ENCODE measurements at regions not wholly inside any gene's neighbourhood (a gene's known extent, or its start where the extent isn't known, plus 50 kb on each side); places are given as distances from the start of the nearest gene placed in this dataset.

DNA sequence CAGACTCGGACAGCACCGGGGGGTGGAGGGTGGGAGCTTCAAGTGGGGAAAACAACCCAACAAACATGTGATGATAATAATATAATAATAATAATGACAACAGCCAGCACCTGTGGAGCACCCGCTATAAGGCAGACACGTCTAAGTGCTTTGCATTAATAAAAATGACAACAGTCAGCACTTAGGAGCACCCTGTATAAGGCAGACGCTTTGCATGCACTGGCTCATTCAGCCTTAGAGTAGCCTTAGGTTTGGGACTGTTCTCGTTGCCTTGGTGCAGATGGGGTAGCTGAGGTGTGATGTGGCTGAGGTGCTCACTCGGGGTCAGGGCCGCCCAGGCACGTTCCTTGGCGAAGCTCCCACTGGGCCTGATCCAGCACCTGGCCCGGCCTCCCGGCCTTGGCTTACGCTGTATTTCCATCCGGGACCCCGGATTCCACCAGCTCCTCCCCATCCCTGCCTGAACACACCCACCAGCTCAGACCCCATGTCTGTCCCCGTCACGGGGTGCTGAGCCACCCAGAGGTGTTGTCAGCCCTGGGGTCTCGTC, 144.0 kb upstream of the CIBAR2 start:
- no peak for DNase-seq (ENCODE audit: low spot score)

DNA sequence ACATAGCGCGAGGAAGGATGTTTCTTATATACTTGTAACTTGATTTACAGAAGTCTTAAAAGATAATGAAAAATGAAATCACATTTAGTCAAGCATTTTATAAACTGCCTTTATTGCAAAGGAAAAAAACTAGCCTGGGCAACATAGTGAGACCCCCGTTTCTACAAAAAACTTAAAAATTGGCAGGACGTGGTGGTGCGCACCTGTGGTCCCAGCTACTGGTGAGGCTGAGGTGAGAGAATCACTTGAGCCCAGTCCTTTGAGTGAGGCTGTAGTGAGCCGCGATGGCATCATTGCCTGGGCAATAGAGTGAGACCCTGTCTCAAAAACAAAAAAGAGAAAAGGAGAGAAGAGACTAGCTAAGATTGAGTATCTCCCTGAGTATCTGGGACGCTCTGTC, 145.2 kb upstream of the CIBAR2 start:
- DNase-seq (ENCODE audit: low spot score): no peak

DNA sequence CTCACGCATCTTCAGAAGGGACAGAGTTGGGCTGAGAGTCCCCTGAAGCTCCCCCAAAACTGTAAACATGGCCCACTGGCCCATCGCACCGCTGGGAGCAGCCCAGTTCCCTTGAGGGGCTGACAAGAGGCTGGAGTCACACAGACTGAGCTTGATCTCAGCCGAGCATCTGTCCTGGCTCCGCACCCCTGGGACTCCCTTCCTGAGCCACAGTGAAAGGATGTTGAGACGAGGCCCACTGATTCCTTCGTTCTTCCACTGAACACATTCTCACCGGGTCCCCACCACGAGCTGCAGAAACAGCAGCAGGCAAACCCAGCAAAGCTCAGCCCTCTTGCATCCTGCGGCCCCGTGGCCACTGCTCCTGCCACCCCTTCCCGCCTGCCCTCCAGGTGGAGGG, 145.9 kb upstream of the CIBAR2 start:
- DNase-seq (ENCODE audit: low spot score): peak; percentile 80

DNA sequence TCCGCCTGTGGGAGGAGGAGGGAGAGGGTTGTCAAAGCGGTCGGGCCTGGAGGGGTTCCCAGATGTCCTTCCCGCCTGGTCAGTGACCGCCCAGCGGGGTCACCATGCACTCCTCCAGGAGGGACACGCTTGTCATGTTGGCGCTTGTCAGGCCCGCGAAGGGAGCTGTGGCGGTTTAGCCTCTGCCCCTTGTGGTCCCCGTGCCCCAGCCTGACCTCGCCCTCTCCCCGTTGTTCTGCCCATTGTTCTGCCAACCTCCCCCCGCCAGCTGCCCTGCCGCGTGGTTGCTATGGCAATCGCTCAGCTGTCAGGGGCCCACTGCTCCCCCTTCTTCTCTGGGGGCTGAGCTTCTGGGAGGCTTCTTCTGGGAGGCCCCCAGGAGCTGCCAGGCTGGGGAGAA, 146.4 kb upstream of the CIBAR2 start:
- DNase-seq (ENCODE audit: low spot score): no peak

DNA sequence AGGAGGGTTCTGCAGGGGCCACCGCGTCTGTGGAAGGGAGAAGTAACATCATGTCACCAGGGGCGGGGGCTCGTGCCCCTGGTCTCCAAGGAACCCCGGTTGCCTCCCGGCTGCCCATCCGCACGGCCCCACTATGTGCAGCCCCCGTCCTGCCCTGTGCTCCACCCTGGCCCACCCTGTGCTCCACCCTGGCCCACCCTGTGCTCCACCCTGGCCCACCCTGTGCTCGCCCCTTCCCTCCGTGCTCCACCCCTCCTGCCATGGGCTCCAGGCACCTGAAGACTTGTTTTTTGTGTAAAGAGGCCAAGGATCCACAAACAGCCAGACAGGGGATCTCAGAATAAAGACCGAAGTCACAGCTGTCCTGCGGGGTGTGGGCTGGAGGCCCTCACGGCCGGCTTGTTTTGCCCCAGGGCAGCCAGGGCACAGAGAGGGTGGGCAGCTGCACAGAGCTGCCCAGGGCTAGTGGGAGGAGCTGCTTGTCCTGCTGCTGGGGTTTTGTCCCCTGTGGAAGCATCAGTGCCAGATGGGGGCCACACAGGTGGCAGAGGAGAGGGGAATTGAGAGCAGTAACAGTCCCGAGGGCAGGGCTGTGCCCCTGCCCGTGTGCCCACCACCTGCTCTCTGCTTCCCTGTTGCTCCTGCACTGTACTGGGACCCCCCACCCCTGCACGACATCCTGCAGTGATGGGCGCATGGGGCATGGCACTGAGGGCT, 147.0 kb upstream of the CIBAR2 start:
- no peak for DNase-seq (ENCODE audit: low spot score)

DNA sequence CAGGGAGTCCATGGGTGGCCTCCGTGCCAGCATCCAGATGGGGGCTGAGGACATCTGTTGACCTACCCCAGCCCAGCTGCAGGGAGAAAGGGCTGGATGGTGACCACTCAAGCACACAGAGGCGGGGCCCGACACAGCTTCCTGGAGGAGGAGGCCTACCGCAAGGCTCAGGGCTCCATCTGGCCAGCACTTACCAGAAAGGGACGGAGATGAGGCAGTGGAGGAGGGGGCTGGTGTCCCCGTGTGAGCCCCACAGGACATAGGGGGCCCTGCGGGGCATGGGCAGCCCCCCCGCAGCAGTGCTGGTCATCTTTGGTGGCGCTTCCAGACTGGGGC, 147.5 kb upstream of the CIBAR2 start:
- DNase-seq (ENCODE audit: low spot score): no peak

DNA sequence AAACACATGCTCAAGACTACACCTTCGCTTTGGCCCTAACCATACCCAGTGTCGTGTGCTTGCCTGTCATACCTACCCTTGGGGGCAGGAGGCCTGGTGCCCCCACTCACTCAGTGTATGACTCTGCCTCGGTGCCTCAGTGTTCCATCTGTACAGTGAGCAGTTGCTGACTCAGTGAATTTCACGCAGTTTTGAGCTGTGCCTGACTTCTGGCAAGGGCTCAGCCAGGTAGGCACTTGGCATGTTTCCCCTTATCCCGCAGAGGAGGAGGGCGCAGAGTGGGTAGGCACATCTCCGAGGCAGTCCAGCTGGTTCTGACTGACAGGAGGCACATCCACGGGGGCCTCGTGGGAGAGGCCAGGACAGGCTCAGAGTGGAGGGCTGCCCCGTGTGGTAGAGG, 148.9 kb upstream of the CIBAR2 start:
- no peak for DNase-seq (ENCODE audit: low spot score)

DNA sequence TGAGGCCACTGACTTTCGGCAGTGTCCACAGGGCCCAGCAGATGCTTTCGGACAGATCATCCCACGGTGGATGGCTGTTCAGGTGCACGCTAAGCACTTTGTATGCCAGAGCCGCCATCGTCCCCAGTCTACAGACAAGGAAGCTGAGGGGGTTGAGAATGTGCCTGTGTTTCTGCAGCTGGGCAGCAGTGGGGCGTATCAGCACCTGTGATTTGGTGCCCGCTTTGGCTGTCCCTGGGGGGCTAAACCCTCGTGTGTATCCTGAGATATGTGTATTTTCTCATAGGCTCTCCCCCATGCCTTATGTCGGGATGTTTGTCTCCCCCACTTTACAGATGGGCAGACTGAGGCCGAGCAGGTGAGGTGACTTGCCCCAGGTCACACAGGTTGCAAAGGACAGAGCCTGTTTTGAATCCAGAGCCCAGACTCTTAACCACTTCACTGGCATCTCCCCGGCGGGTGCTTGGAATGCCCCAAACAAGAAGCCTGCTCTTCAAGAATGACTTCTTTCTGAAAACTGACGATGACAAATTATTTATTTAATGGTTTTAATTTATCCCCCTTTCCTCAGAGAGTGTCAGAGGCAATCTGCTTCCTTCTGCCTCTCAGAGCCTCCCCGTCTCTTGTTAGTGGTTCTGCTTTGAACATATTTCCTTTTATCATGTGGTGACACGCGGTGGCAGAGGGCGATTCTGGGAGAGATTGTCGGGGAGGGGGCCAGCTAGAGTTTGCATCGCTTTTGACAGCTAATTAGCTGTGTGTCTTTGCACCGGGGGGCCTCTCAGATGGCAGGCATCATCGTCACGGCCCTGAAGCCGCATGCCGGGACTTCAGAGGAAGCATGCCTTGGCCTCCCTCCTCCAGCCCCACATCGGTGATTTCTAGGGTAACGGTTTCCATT, 149.6 kb upstream of the CIBAR2 start:
- no peak for DNase-seq (ENCODE audit: low spot score)

DNA sequence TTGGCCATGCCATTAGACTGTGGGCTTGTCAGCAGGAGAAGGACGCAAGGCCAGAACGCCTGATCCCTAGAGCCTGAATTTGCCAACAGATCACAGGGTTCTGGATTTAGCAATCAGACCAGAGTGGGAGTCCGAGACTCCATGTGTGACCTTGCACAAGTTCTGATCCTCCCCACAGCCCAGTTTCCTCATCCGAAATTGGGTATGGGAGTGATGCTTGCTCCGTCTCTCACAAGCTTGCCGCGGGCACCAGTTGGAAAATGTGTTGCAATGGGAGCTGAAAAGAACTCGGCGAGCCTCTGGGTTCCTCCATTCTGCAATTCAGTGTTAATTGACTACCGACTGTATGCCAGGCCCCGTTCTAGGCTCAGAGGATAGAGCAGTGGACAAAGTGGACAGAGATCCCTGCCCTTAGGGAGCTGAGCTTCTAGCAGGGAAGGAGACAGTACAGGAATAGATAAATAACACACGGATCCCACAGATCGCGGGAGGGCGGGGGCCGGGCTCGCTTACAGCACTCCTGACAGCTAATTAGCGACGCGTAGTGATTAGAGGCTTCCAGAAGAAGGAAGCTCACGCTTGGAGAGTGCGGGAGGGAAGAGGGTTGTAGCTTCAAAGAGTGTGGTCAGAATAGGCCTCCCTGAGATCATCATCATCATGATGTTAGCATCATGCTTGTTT, 150.4 kb upstream of the CIBAR2 start:
- no peak for DNase-seq (ENCODE audit: low spot score)

DNA sequence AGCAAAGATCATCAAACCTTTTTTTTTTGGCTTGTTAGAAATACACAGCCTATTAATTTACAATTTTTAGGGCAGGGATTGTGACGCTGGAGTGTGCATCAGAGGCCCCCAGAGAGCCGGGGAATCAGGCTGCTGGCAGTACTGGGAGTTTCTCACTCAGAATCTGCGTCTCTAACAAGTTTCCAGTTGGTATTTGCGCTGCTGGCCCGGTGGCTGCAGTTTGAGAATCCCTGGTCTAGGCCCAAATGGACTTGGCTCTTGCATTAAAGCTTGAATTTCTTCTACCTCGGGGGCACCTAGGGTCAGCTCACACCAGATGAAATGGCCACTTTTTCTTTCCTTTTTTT, 150.9 kb upstream of the CIBAR2 start:
- DNase-seq (ENCODE audit: low spot score): no peak

DNA sequence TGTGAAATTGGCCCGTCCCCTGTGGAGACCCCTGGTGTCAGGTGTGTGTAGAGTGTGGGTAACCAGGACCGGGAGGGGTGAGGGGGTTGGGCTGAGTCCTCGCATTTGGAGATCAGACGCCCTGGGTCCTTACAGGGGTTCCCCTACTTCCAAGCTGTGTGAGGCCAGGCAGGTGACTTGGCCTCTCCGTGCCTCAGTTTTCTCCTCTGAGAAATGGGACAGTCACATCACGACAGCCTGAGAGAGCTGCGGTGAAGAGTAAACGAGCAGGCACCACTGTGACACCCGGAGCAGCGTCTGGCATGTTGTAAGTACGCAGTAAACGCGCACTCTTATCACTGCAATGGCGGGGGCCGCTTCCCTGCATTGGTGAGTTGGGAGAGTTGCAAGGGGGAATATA, 152.5 kb upstream of the CIBAR2 start:
- DNase-seq (ENCODE audit: low spot score): no peak

DNA sequence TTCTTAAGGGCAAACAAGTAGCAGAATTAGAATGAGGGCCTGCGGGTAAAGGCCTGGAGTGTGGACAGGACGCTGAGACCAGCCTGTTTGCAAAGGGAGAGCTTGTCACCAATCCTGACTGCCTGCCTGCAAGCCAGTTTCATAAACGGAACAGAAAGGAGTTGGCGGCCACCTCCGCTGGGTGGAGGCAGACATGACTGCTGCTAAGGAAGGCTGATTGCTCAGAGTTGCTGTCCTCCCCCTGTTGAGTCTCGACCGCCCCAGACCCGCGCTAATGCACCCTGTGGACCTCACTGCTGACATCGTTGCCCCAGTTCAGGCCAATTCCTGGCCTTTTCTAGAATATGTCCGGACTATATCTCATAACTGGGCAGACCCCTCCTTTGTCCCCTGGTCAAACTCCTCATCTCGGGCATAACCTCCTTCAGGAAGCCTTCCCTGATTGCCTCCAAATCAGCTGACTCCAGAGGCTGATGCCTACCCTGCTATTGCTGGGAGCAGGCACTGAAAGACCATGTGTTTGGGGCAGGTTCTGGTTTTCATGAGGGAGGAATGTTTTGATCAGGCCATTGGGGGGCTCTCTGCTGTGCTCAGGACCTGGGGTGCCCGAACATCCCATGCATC, 153.0 kb upstream of the CIBAR2 start:
- no peak for DNase-seq (ENCODE audit: low spot score)

DNA sequence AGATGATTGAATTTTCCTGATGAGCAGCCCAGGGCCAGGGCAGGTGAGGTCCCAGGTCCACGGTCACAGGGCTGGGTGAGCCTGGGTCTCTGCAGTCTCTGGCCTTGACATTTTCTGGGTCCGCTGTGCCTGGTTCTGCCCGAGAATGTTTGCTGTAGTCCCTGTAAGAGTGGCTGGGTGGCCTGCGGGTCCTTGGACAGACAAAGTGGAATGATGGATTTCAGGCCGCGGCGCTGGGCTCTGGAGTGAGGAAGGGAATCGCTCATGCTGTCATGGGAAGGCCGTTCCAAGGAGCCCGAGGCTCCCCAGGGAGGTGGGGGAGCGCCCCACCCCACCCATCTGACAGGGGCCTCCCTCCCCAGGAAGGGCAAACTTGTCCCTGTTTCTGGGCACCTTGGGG, 153.5 kb upstream of the CIBAR2 start:
- DNase-seq (ENCODE audit: low spot score): no peak

DNA sequence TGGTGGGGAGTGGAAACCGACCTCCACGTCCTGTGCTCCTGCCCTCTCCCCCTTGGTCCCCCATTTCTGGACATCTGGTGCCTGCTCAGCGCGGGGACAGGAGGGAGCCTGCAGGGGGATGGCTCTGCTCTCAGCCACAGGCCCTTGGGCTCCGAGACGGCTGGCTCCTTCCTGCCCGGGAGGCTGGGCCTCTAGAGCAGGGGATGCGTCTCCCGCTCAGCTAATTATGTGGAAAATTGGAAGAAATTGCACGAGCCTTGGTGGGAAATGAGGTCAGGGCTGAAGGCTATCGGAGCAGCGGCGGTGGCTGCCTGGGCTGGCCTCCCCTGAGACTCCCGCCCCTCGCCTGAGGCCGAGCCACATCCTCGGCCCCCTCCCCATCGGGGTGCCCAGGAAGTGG, 154.6 kb upstream of the CIBAR2 start:
- no peak for DNase-seq (ENCODE audit: low spot score)

DNA sequence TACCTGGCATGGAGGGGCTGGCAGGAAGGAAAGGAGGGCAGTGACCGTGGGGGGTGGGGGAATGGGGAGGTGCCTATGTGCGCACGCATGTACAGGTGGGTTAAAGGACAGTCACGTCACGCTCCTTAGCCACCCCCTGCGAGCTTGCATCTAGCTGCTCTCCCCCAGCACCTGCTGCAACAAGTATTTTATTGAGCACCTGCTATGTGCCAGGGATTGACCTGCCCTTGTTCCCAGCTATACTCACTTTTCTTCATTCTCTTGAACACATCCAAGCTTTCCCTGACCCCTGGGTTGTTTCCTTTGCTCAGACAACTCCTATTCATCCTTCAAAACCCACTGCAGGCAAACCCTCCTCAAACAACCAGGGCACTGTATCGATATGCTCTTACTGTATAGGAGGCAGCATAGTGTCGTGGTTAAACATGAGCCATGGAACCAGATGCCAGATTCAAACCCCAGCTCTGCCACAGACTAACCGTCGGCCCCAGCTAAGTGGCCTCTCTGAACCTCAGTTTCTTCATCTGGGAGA, 155.2 kb upstream of the CIBAR2 start:
- no peak for DNase-seq (ENCODE audit: low spot score)

DNA sequence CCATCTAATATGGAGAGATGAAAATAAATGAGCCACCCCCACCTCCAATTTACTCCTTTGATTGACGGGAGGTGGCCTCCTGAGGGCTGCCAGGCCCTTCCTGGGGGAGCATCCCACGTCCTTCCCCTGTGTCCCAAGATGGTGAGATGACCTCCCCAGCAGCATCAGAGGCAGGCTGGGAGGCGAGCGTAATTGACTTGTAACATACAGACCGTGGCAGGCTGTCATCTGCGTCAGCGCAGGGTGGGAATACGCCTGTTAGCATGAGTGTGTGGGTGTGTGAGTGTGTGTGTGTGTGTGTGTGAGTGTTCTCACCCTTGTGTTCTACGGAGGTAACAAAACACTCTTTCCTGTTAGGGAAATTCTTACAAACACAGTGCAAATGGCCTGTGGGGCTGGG, 156.9 kb upstream of the CIBAR2 start:
- DNase-seq (ENCODE audit: low spot score): no peak

DNA sequence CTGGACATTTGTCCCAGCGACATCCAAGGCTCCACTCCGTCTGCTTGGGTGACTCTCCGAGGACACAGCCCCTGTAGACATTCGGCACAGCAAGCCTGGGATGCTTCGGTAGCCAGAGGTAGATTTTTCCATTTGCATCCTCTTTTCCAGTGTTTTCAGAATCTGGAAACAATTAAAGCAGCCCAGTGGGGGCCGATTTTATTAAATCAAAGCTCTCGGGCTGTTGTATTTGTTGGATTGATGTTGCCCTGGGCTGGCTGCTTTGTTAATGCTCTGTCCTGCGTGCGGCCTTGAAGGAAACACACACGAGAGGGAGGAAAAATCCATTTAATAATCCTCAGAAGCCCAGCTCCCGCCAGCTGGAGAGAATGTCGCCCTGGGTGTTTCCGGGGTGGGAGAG, 158.1 kb upstream of the CIBAR2 start:
- DNase-seq (ENCODE audit: low spot score): no peak

DNA sequence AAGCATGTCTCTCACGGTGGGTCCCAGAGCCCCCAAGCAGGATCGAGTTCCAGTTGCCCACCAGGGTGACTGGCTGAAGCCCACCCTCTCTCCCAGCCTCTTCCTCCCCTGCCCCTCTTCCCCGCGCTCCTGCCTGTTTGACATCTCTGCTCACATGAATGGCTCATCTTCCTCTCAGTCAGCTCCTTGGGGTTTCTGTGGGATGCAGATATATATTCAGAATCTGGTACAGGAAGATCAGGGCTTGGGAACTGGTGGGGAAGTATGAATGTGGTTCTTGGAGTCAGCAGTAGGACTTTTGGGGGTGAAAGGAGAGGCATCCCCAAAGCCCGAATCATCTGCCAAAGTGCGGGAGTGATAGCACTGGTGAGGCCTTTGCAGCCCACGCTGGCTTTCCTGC, 158.9 kb upstream of the CIBAR2 start:
- no peak for DNase-seq (ENCODE audit: low spot score)

DNA sequence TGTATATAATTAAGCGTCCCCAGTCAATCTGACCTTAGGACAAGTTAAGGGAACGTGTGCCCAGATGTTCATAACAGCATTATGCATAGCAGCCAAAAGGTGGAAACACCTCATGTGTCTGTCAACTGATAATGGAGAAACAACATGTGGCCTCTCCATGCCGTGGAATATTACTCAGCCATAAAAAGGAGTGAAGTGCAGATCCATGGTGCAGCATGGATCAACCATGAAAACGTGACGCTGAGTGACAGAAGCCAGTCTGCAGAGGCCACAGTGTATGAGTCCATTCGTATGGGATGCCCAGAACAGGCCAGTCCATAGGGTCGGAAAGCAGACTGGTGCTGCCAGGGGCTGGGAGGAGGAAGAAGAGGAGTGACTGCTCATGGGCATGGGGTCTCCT, 161.0 kb upstream of the CIBAR2 start:
- DNase-seq (ENCODE audit: low spot score): no peak

DNA sequence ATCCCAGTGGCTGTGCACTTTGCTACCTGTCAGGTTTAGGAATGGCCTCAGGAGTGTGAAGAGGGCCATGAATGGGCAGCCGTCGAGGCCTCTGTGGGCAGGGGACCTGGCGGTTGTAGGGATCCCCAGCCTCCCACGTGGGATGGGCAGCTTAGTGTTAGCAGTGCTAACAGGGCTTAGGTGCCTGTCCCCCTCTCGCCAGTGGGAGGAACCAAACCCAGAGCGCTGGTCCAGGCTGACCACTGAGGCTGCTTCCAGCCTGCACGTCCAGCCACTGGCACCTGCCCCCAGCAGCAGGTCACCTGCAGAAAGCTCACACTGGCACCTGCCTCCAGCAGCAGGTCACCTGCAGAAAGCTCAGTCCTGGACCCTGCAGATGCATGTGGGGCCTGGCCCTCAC, 162.2 kb upstream of the CIBAR2 start:
- DNase-seq (ENCODE audit: low spot score): no peak

DNA sequence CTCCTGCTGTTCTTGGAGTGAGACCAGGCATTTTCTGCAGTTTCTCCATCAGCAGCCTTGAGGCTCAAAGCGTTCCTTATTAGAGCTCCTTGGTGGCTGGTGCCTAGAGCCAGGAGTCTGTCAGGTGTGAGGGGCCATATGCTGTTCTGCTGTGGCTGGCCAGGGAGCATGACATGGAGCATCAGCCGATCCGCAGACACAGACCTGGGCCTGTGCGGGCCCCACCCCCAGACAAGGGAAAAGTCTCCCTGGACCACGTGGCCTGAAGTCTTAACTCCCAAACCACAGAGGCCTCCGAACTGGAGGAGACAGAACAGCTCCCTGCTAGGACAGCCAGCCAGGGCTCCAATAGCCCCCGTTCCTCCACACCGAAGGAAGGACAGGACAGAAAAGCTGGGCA, 162.7 kb upstream of the CIBAR2 start:
- no peak for DNase-seq (ENCODE audit: low spot score)

DNA sequence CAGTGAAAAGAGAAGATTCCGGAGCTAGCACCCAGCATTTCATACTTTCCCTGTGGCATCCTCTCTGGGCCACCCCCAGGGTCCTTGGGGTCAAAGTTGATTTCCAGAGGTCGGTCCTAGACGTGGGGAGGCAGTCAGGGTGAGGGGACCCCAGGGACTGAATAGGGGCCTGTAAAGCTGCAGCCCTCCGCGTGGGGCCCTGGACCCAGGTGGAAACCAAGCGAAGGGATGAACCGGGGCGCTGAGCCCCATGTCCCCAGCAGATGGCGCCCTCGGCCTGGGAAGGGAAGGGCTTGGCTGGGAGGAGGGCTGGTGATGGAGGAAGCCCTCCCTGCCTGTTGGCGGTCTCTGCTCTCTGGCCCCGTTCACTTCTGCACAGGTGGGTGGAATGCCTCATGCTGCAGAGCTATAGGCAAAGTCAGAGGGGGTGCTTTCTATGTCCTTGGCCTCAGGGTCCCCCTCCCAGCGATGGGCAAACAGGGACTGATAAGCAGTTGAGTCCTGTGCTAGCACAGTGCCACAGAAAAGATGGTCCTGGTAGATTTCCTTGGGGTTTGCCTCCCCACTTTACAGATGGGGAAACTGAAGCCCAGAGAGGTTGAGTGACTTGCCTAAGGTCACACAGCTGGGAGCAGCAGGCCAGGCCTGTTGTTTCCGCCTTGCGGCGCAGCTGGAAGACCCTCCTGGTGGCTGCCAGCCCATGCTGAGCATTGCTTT, 163.4 kb upstream of the CIBAR2 start:
- peak; percentile 91 for DNase-seq (ENCODE audit: low spot score)

All from D341Med (cell line).